Effector memory CD4-positive, alpha-beta T cell (primary cell): ENCODE measurements at regions not wholly inside any gene's neighbourhood (a gene's known extent, or its start where the extent isn't known, plus 50 kb on each side); places are given as distances from the start of the nearest gene placed in this dataset.
"Not testable (repeated sequence)": the region's sequence is repeated elsewhere in the genome, so short reads cannot be mapped to it uniquely, and the experiment has no call there.

Experiments
- DNase-seq, 3 donors: peaks; one replicate each; pipeline ENCODE4 v3.0.0-alpha.2; 2020
- H3K27ac ChIP-seq: 2 replicates; pipeline ENCODE4 v1.7.0; 2013; ENCODE audit warnings: mild to moderate bottlenecking, low read length, moderate library complexity; ENCODE audit not compliant: insufficient read depth, poor library complexity, severe bottlenecking
- H3K27me3 ChIP-seq: replicated peaks from 2 replicates; pipeline ENCODE4 v1.7.0; 2013; ENCODE audit warnings: mild to moderate bottlenecking, low read length; ENCODE audit not compliant: insufficient read depth, control insufficient read depth, poor library complexity, severe bottlenecking
- H3K36me3 ChIP-seq: 2 replicates; pipeline ENCODE4 v1.7.0; 2013; ENCODE audit warnings: mild to moderate bottlenecking, low read length, moderate library complexity; ENCODE audit not compliant: control insufficient read depth, insufficient read depth
- H3K4me1 ChIP-seq: 2 replicates; pipeline ENCODE4 v1.7.0; 2013; ENCODE audit warnings: low read length, mild to moderate bottlenecking; ENCODE audit not compliant: control insufficient read depth, insufficient read depth, poor library complexity, severe bottlenecking
- H3K4me3 ChIP-seq: 2 replicates; pipeline ENCODE4 v1.7.0; 2013; ENCODE audit warnings: low read length, low read depth, mild to moderate bottlenecking; ENCODE audit not compliant: insufficient read depth, poor library complexity, severe bottlenecking
- H3K9me3 ChIP-seq: 2 replicates; pipeline ENCODE4 v1.7.0; 2013; ENCODE audit warnings: mild to moderate bottlenecking, low read length, moderate library complexity; ENCODE audit not compliant: control insufficient read depth

- no peak for DNase-seq
- Histone ChIP-seq H3K27me3 (no peaks in the 10 kb centered on the region), H3K27ac (no peak overlapping the region), H3K4me3 (no peak overlapping the region), H3K4me1 (peaks cover 4% of the 10 kb centered on the region), H3K9me3 (no peaks in the 10 kb centered on the region), H3K36me3 (no peaks in the 10 kb centered on the region)
Measured at GRCh38 chr6:166240889-166241288, 67.3 kb downstream of the PRR18 start.

- Histone ChIP-seq H3K36me3 (no peaks in the 10 kb centered on the region), H3K27ac (no peak overlapping the region), H3K9me3 (no peaks in the 10 kb centered on the region), H3K27me3 (no peaks in the 10 kb centered on the region), H3K4me1 (peaks cover 2% of the 10 kb centered on the region), H3K4me3 (no peak overlapping the region)
- DNase-seq, result no peak
Measured at GRCh38 chr6:166237617-166238016, 70.0 kb upstream of the TBXT start.

- Histone ChIP-seq H3K4me1 (peaks cover 2% of the 10 kb centered on the region), H3K27me3 (no peaks in the 10 kb centered on the region), H3K27ac (no peak overlapping the region), H3K9me3 (no peaks in the 10 kb centered on the region), H3K36me3 (no peaks in the 10 kb centered on the region), H3K4me3 (no peak overlapping the region)
- DNase-seq, result no peak
Measured at GRCh38 chr6:166236596-166236995, 68.9 kb upstream of the TBXT start.

- no peak for DNase-seq
- H3K4me3 ChIP-seq, result no peak overlapping the region
- H3K9me3 ChIP-seq, result no peaks in the 10 kb centered on the region
- no peaks in the 10 kb centered on the region for H3K27me3 ChIP-seq
- peaks cover 2% of the 10 kb centered on the region for H3K4me1 ChIP-seq
- H3K27ac ChIP-seq, result no peak overlapping the region
- H3K36me3 ChIP-seq, result no peaks in the 10 kb centered on the region
Measured at GRCh38 chr6:166235666-166236292, 68.1 kb upstream of the TBXT start.

- H3K4me3 ChIP-seq, H3K27me3 ChIP-seq, H3K4me1 ChIP-seq, H3K27ac ChIP-seq, H3K9me3 ChIP-seq, DNase-seq, H3K36me3 ChIP-seq: not testable (repeated sequence)
Measured at GRCh38 chr6:166231181-166231580, 63.5 kb upstream of the TBXT start.

- Histone ChIP-seq H3K36me3 (no peaks in the 10 kb centered on the region), H3K27ac (no peak overlapping the region), H3K4me1 (no peaks in the 10 kb centered on the region), H3K27me3 (no peaks in the 10 kb centered on the region), H3K4me3 (no peak overlapping the region), H3K9me3 (no peaks in the 10 kb centered on the region)
- DNase-seq, result no peak
Measured at GRCh38 chr6:166228839-166229528, 61.3 kb upstream of the TBXT start.

- no peak for DNase-seq
- Histone ChIP-seq H3K4me1 (no peaks in the 10 kb centered on the region), H3K27ac (no peak overlapping the region), H3K27me3 (no peaks in the 10 kb centered on the region), H3K9me3 (no peaks in the 10 kb centered on the region), H3K36me3 (no peaks in the 10 kb centered on the region), H3K4me3 (no peak overlapping the region)
Measured at GRCh38 chr6:166228425-166228824, 60.8 kb upstream of the TBXT start.

- Histone ChIP-seq H3K4me3 (no peak overlapping the region), H3K27ac (no peak overlapping the region), H3K4me1 (no peaks in the 10 kb centered on the region), H3K36me3 (no peaks in the 10 kb centered on the region), H3K27me3 (no peaks in the 10 kb centered on the region), H3K9me3 (no peaks in the 10 kb centered on the region)
- no peak for DNase-seq
Measured at GRCh38 chr6:166223079-166223478, 55.4 kb upstream of the TBXT start.

GRCh38 chr6:166222631-166223030 is 55.0 kb upstream of the TBXT start:
- Histone ChIP-seq H3K27ac (no peak overlapping the region), H3K4me3 (no peak overlapping the region), H3K36me3 (no peaks in the 10 kb centered on the region), H3K4me1 (no peaks in the 10 kb centered on the region), H3K9me3 (no peaks in the 10 kb centered on the region), H3K27me3 (no peaks in the 10 kb centered on the region)
- no peak for DNase-seq

- Histone ChIP-seq H3K4me3 (no peak overlapping the region), H3K4me1 (no peaks in the 10 kb centered on the region), H3K36me3 (no peaks in the 10 kb centered on the region), H3K27me3 (no peaks in the 10 kb centered on the region), H3K9me3 (no peaks in the 10 kb centered on the region), H3K27ac (no peak overlapping the region)
- no peak for DNase-seq
Measured at GRCh38 chr6:166221636-166222035, 54.0 kb upstream of the TBXT start.
